OCI-M1 (cell line): ENCODE measurements at regions not wholly inside any gene's neighbourhood (a gene's known extent, or its start where the extent isn't known, plus 50 kb on each side); places are given as distances from the start of the nearest gene placed in this dataset.

Source experiments
- DNase-seq: peaks from one replicate; lab custom pipeline; 2025; lab: John Stamatoyannopoulos, UW

GRCh38 chr21:34192646-34193285, 119.4 kb downstream of the MRPS6 start:
- no peak for DNase-seq

GRCh38 chr21:34195335-34195734, 122.0 kb downstream of the MRPS6 start:
- DNase-seq, result no peak

GRCh38 chr21:34196996-34197395, 123.6 kb downstream of the MRPS6 start:
- no peak for DNase-seq

DNA sequence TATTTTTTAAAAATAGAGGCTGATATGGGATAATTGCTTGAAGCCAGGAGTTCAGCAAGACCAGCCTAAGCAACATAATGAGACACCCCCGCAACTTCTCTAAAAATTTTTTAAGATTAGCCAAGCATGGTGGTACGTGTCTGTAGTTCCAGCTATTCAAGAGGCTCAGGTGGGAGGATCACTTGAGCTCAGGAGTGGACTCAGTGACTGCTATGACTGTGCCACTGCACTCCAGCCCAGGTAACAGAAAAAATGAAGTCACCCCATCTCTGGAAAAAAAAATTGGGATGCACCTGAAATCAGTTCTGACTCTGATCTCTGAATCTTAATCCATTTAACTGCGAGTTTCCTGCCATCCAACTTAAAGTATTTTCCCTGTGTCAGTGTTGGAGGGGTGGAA, 124.2 kb downstream of the MRPS6 start:
- no peak for DNase-seq

- no peak for DNase-seq
These were observed 125.1 kb downstream of the MRPS6 start for GRCh38 chr21:34198231-34199120.

GRCh38 chr21:34199121-34199910, 125.9 kb downstream of the MRPS6 start:
- no peak for DNase-seq

- DNase-seq, result no peak
These were observed 127.0 kb downstream of the MRPS6 start for GRCh38 chr21:34200288-34200905.

DNA sequence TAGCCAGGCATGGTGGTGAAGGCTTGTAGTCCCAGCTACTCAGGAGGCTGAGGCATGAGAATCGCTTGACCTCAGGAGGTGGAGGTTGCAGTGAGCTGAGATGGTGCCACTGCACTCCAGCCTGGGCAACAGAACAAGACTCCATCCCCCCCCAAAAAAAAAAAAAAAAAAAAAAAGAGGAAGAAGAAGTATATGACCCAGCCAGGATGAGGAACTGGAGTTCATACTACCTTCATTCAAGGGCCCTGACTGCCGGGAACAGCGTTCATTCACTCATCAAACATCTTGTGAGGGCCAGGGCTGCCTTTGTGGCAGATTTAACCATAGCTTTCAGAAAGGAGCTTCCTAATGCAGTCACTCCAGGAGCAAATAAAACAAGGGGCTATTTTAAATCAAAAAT, 127.6 kb downstream of the MRPS6 start:
- DNase-seq, result peak; percentile 38

DNA sequence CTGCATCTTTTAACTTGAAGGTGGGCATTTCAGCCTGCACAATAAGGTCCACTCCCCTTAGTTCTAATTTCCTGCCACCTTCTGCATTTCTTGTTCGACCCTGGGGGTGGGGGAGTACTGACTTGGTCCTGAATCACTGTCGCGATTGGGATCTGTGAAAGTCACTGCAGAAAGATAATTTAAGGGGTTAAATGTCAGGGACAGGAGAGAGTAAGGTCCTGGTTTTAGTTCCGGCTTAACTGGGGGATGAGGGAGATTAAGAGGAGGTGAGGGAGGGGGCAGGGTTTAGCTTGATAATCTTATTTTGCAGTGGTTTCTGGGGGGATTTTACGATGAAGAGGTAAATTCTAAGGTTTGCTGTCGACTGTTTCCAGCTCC, 128.1 kb downstream of the MRPS6 start:
- no peak for DNase-seq

DNA sequence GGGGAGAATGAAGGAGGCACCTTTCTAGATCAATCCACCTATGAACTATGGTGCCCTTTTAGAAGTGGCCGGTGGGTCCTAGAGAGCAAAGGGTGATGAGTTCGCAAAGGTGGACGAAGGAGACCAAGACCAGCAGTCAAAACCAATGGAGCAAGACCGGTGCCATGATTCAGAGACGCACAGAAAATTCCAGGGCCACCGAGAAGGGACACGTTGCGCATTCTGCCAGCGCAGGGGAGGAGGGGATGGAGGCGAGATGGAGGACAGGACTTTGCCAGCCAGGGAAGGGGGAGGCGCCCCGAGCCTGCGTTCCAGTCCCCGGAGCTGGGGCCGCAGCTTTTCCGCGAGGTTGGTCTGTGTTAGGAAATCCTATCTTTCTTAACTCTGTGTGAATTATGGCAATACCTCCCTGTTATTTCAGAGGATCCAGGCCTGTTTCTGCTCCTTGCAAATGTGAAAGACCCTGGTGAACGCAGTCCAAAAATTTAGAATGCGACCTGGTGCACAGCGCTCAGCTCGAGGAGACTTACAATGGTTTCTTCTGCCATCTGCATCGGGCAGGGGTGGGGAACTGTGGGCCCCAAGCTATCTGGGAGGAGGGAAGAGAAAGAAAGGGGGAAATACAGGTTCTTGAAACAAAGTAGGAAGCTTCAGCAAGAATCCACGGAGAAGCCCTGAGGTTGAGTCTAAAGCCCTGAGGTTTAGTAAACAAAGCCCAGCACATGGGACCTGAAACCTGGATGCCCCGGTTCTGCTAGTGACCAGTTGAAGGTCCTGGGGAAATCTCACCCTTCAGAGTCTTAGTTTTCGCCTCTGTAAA, 129.4 kb downstream of the MRPS6 start:
- no peak for DNase-seq

GRCh38 chr21:34203851-34204420, 130.6 kb downstream of the MRPS6 start:
- DNase-seq, result no peak

DNA sequence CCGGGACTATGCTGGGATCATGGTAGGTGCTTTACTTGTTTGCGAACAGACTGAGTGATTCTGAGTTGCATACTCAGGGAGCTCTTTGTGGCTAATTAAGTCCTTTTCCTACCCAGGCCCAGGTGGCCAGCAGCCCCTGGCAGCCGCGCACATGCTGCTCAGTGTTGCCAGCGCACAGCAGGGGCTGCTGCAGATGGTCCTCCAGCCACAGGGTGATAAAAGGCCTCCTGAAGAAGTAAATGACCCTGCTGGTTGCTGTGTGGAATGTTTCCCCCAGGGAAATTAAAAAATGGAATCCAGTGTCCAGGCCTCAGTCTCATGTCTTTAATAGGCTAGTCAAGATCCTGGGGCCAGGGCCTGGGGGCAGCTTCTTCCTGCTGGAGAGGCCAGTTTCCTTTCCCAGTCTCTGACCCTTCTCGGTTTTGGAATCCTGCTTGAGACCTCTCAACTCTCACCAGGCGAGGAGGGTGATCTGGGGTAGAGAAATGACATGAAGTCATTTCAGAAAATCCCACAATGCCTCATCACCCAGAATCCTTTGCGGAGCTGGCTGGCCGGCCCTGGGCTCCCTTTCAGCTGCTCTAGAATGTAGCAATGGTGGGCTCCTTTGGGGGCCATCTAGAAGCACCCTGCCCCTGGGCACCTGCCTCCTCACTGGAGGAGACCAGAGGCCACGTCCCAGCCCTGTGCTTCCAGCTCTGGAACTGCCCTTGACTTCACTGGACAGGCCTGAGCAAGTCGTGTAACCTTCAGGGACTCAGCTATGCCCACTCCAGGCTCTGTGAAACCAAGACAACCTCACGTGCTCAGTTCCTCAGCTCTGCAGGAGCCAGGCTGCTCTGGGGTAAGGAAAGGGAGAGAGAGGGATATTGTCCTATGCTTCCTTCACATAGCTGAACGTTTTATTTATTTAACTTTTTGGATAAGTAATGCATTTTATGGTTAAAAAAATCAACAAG, 131.4 kb downstream of the MRPS6 start:
- DNase-seq, result no peak

GRCh38 chr21:34205811-34206571, 132.6 kb downstream of the MRPS6 start:
- peak; percentile 34 for DNase-seq

DNA sequence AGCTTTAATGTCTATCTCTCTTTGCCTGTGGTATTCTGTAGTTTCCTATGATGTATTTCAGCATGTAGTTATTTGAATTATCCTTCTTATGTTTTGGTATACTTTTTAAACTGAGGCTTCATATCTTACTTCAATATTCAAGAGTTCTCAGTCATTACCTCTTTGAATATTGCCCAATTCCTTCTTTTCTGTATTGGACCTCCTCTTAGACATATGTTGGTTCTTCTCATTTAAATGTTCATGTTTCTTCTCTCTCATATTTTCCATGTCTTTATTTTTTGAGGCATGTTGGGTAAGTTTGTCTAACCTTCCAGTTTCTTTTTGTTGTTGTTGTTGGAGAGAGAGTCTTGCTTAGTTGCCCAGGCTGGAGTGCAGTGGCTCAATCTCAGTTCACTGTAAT, 140.6 kb downstream of the MRPS6 start:
- no peak for DNase-seq

DNA sequence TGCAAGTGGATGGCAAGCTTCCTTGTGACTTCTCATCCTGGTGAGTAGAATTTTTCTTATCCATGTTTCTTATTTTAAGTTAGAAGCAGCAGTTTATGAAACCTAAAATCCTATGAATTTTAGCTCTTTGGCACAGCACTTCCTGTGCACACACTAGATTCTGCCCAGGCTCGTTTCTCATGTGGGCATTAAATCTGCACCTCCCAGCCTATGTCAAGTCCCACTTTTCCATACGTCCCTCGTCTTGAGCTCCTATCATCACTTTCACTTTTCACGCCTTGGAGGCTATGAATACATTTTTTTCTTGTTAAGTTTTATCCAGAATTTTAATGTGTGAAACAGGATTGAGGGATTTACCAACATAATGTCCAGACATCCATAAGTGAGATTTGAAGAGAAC, 142.1 kb downstream of the MRPS6 start:
- DNase-seq, result no peak

DNA sequence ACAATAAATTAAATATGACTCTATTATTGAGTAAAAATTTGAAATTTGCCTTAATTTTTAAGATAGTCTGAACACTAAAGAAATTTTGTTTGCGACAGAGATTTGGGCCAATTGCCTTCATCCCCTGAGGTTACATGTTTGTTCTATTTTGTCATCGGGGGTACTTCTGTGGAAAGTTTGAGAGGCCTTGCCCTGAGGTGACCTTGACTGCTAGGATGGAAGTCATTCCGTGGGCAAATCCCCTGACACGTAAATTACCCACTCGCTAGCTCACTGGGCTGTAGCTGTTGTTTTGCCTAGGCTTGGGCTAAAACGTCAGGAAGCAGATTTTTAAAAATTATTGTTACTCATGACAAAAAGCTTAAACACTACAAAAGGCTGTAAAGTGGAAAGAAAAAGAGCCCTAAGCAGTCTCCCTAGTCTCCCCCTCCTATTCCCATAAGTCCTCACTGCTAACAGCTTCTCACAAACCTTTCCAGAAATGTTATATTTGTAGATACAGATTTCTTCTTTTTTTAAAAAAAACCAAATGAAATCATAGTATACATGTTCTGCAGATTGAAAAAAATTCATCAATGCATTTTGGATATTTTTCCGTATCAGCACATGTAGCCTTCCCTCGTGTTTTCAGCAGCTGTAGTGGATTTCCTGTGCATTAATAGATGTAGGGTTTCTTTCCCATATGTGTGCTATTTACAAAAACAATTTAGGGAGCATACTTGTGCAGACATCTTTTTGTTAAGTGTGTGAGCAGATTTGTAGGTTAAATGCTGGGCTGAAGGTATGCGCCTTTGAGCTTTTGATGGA, 142.7 kb downstream of the MRPS6 start:
- no peak for DNase-seq

DNA sequence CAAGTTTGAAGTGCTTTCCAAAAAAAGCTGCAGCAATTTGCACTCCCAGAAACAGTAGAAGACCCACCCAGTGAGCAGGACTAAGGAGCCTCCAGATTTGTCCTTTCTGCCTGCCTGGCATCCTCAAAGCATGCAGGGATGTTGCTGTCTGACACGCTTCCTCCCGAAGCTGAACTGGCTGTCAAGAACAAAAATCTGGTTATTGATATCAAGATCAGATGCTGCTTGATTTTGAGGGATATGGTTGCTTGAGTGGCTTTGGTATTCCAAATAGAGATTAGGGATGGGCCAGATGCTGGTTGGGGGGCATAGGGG, 143.3 kb downstream of the MRPS6 start:
- DNase-seq, result no peak

- no peak for DNase-seq
These were observed 143.9 kb downstream of the MRPS6 start for GRCh38 chr21:34217263-34217662.
